ENCODE measurements at regions not wholly inside any gene's neighbourhood (a gene's known extent, or its start where the extent isn't known, plus 50 kb on each side); places are given as distances from the start of the nearest gene placed in this dataset.
"Not testable (repeated sequence)": the region's sequence is repeated elsewhere in the genome, so short reads cannot be mapped to it uniquely, and the experiment has no call there.

DNA sequence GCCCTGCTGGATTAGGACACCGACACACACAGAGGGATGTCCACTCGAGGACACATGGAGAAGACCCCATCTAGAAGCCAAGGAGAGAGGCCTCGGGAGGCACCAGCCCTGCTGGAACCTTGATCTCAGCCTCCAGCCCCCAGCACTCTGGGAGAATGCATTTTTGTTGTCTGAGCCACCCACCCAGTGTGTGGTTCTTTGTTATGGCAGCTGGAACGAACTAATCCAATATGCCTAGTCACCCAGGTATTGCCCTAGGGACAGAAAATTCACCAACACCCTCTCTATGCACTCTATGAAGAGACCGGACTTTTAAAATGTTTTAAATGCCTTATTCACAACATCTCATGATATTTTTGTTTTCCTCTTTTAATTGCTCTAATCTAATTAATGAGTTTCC is 117.4 kb downstream of the CRYAA start:
- peaks cover 0 to 16% (median 0%) of the 10 kb centered on the region in 4 donors for H3K9me3 ChIP-seq
- H3K4me1 ChIP-seq = peaks cover 0 to 13% (median 2%) of the 10 kb centered on the region in 4 donors
- H3K27ac ChIP-seq = no peak overlapping the region
- no peak for DNase-seq (ENCODE audit: low spot score in 2 of 2)
- no peaks in the 10 kb centered on the region for H3K27me3 ChIP-seq
- H3K36me3 ChIP-seq = no peaks in the 10 kb centered on the region
- H3K4me3 ChIP-seq = no peak overlapping the region
- WGBS, 2 donors = 82 to 87% methylated on average over 5 of the region's 5 CpGs
- TF ChIP-seq, protein P1, sequence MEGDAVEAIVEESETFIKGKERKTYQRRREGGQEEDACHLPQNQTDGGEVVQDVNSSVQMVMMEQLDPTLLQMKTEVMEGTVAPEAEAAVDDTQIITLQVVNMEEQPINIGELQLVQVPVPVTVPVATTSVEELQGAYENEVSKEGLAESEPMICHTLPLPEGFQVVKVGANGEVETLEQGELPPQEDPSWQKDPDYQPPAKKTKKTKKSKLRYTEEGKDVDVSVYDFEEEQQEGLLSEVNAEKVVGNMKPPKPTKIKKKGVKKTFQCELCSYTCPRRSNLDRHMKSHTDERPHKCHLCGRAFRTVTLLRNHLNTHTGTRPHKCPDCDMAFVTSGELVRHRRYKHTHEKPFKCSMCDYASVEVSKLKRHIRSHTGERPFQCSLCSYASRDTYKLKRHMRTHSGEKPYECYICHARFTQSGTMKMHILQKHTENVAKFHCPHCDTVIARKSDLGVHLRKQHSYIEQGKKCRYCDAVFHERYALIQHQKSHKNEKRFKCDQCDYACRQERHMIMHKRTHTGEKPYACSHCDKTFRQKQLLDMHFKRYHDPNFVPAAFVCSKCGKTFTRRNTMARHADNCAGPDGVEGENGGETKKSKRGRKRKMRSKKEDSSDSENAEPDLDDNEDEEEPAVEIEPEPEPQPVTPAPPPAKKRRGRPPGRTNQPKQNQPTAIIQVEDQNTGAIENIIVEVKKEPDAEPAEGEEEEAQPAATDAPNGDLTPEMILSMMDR (IDR thresholded peaks at IDR 0.05) = no peak
- TF ChIP-seq POLR2A (IDR thresholded peaks at IDR 0.05) = no peak
- TF ChIP-seq EP300 (IDR thresholded peaks at IDR 0.05) = no peak

DNA sequence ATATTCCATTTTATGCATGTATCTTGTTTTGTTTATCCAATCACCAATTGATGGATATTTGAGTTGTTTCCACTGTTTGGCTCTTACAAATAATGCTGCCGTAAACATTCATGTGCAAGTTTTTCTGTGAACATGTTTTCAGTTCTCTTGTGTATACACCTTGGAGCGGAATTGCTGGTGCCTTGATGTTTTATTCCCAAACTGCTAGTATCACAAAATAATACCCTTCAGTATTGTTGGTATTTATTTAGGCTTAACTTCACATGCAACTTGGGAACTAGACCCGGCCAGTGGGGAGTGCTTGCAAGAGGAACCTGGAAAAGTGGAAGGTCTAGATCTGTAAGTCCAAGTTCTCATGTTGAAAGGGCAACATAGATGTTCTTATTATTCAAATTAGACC is 115.9 kb downstream of the CRYAA start:
- Histone ChIP-seq H3K4me3 (no peak overlapping the region), H3K4me1 (peaks cover 0 to 13% (median 2%) of the 10 kb centered on the region in 4 donors), H3K27me3 (no peaks in the 10 kb centered on the region), H3K27ac (no peak overlapping the region), H3K36me3 (no peaks in the 10 kb centered on the region), H3K9me3 (peaks cover 0 to 8% (median 0%) of the 10 kb centered on the region in 4 donors)
- TF ChIP-seq, protein P1 (IDR thresholded peaks at IDR 0.05) = no peak
- TF ChIP-seq EP300 (IDR thresholded peaks at IDR 0.05) = no peak
- TF ChIP-seq POLR2A (IDR thresholded peaks at IDR 0.05) = no peak
- WGBS, 2 donors = 93 to 94% methylated on average over 3 of the region's 3 CpGs
- no peak for DNase-seq (ENCODE audit: low spot score in 2 of 2)

DNA sequence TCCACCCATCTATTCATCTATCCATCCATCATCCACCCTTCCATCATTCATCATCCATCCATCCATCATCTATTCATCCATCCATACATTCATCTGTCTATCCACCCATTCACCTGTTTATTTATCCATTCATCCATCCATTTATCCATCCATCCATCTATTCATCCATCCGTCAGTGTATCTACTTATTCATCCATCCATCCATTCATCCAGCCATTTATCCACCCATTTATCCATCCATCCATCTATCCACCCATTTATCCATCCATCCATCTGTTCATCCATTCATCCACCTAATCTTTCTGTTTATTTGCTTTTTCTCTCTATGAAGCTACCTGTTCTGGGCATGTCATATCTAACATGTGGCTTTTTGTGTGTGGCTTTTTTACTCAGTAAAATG is 115.4 kb downstream of the CRYAA start:
- H3K4me1 ChIP-seq = peaks cover 0 to 13% (median 2%) of the 10 kb centered on the region in 4 donors
- WGBS, 2 donors = 88 to 93% methylated on average over 1 of the region's 1 CpG
- H3K9me3 ChIP-seq = peaks cover 0 to 3% (median 0%) of the 10 kb centered on the region in 4 donors
- H3K4me3 ChIP-seq = no peak overlapping the region
- peaks cover 0 to 3% of the 10 kb centered on the region in 2 donors for H3K27me3 ChIP-seq
- H3K36me3 ChIP-seq = no peaks in the 10 kb centered on the region
- TF ChIP-seq, protein P1 (IDR thresholded peaks at IDR 0.05) = no peak
- TF ChIP-seq POLR2A (IDR thresholded peaks at IDR 0.05) (no peak), EP300 (IDR thresholded peaks at IDR 0.05) (no peak)
- H3K27ac ChIP-seq = no peak overlapping the region
- no peak for DNase-seq (ENCODE audit: low spot score in 2 of 2)

DNA sequence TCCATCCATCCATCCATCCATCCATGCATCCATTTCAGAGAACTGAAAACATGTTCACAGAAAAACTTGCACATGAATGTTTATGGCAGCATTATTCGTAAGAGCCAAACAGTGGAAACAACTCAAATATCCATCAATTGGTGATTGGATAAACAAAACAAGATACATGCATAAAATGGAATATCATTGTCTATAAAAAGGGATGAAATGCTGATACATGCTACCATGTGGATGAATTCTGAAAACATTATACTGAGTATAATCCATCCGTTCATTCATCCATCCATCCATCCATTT is 115.1 kb downstream of the CRYAA start:
- not testable (repeated sequence) for H3K36me3 ChIP-seq; H3K27ac ChIP-seq; H3K27me3 ChIP-seq; DNase-seq (ENCODE audit: low spot score in 2 of 2); H3K9me3 ChIP-seq; H3K4me3 ChIP-seq
- peaks cover 0 to 12% (median 2%) of the 10 kb centered on the region in 4 donors for H3K4me1 ChIP-seq
- WGBS, 2 donors = 96 to 97% methylated on average over 2 of the region's 2 CpGs

DNA sequence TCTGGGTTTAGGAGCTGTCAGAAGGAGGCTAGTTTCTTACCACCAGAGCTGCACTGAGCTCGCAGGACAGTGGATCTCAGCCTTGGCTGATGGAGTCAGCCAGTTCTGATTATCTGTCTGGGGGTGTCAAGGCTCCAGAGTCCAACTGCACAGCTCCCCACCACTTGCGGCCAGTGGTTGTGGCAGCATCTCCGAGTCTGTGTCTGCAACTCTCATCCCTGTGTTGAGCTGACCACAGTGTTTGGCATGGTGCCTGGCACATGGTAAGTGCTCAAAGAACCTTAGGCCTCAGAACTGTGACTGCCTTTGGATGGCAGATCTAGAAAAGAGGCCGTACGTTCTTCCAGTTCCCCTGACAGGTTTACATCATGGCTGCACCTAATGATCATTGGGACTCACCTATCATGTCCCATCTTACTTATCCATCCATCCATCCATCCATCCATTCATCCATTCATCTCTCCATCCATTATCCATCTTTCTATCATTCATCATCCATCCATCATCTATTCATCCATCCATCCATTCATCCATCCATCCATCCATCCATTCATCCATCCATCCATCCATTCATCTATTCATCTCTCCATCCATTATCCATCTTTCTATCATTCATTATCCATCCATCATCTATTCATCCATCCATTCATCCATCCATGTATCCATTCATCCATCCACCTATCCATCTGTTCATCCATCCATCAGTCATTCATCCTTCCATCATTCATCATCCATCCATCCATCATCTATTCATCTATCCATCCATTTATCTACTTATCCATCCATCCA is 114.5 kb downstream of the CRYAA start:
- DNase-seq (ENCODE audit: low spot score in 2 of 2) = no peak
- H3K27me3 ChIP-seq = peaks cover 0 to 11% of the 10 kb centered on the region in 2 donors
- H3K4me1 ChIP-seq = peaks cover 0 to 9% (median 0%) of the 10 kb centered on the region in 4 donors
- no peaks in the 10 kb centered on the region for H3K9me3 ChIP-seq
- 91 to 93% methylated on average over 4 to 5 of the region's 5 CpGs for WGBS, 2 donors
- TF ChIP-seq EP300 (IDR thresholded peaks at IDR 0.05) = no peak
- TF ChIP-seq, protein P1 (IDR thresholded peaks at IDR 0.05) = no peak
- TF ChIP-seq POLR2A (IDR thresholded peaks at IDR 0.05) = no peak
- no peaks in the 10 kb centered on the region for H3K36me3 ChIP-seq
- H3K27ac ChIP-seq = no peak overlapping the region
- no peak overlapping the region for H3K4me3 ChIP-seq
